ENCODE measurements at regions not wholly inside any gene's neighbourhood (a gene's known extent, or its start where the extent isn't known, plus 50 kb on each side); places are given as distances from the start of the nearest gene placed in this dataset.

GRCh38 chr2:163191372-163191771 lies 352.8 kb upstream of the KCNH7 start:
- peak; percentile 39 for DNase-seq (ENCODE audit: low read depth)
- TF ChIP-seq, protein P1, sequence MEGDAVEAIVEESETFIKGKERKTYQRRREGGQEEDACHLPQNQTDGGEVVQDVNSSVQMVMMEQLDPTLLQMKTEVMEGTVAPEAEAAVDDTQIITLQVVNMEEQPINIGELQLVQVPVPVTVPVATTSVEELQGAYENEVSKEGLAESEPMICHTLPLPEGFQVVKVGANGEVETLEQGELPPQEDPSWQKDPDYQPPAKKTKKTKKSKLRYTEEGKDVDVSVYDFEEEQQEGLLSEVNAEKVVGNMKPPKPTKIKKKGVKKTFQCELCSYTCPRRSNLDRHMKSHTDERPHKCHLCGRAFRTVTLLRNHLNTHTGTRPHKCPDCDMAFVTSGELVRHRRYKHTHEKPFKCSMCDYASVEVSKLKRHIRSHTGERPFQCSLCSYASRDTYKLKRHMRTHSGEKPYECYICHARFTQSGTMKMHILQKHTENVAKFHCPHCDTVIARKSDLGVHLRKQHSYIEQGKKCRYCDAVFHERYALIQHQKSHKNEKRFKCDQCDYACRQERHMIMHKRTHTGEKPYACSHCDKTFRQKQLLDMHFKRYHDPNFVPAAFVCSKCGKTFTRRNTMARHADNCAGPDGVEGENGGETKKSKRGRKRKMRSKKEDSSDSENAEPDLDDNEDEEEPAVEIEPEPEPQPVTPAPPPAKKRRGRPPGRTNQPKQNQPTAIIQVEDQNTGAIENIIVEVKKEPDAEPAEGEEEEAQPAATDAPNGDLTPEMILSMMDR (IDR thresholded peaks at IDR 0.05; ENCODE audit: control insufficient read depth, insufficient read depth, low read depth, low read length, missing control alignments), result peak; percentile 68
- H3K4me3 ChIP-seq (ENCODE audit: control insufficient read depth, low read depth, low read length), result no peak overlapping the region

GRCh38 chr2:163187995-163188655 lies 349.6 kb upstream of the KCNH7 start:
- no peak for DNase-seq (ENCODE audit: low read depth)
- H3K4me3 ChIP-seq (ENCODE audit: control insufficient read depth, low read depth, low read length), result no peak overlapping the region
- TF ChIP-seq, protein P1 (IDR thresholded peaks at IDR 0.05; ENCODE audit: control insufficient read depth, insufficient read depth, low read depth, low read length, missing control alignments), result no peak

DNA sequence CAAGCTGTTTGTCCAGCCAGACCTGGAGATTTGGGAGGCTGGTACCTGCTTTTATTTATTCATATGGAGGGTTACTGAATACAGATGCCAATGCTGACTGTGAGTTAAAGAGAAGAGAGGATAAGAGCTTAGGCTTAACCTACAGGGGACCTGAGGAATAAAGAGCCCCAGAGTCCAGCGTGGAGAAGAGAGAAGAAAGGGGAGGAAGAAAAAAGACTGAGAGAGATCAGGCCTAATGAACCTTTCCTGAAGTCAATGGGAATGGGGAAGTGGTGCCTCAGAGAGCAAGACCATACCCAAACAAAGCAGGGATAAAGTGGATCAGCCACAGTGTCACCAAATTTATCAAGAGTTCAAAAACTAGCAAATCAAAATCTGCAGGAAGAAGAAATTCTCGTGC lies 348.6 kb upstream of the KCNH7 start:
- DNase-seq (ENCODE audit: low read depth), result no peak
- TF ChIP-seq, protein P1 (IDR thresholded peaks at IDR 0.05; ENCODE audit: control insufficient read depth, insufficient read depth, low read depth, low read length, missing control alignments), result no peak

DNA sequence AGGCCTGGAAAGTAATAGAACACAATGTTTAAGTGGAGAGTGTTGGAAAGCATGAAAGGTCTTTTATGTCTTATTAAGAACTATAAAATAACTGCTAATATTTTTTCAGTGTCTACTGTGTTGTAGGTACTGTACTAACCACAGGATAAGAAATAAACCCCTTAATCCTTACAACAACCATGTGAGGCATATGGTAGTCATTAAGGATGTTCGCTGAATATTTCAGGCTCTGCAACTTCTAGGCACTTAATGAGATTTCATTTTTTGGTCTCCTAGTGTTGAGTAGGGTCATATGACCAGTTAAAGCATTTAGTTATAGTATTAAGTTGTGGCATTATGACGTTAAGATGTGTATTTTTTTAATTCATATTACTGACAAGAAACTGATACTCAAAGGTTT lies 346.6 kb upstream of the KCNH7 start:
- DNase-seq (ENCODE audit: low read depth), result no peak
- TF ChIP-seq, protein P1 (IDR thresholded peaks at IDR 0.05; ENCODE audit: control insufficient read depth, insufficient read depth, low read depth, low read length, missing control alignments), result no peak

More for the DNA sequence above, 348.6 kb upstream of the KCNH7 start:
- H3K4me3 ChIP-seq (ENCODE audit: control insufficient read depth, low read depth, low read length), result no peak overlapping the region

GRCh38 chr2:163182764-163183354 lies 344.3 kb upstream of the KCNH7 start:
- DNase-seq (ENCODE audit: low read depth), result no peak
- H3K4me3 ChIP-seq (ENCODE audit: control insufficient read depth, low read depth, low read length), result no peak overlapping the region
- TF ChIP-seq, protein P1 (IDR thresholded peaks at IDR 0.05; ENCODE audit: control insufficient read depth, insufficient read depth, low read depth, low read length, missing control alignments), result peak; percentile 38

More for the DNA sequence above, 346.6 kb upstream of the KCNH7 start:
- no peak overlapping the region for H3K4me3 ChIP-seq (ENCODE audit: control insufficient read depth, low read depth, low read length)

DNA sequence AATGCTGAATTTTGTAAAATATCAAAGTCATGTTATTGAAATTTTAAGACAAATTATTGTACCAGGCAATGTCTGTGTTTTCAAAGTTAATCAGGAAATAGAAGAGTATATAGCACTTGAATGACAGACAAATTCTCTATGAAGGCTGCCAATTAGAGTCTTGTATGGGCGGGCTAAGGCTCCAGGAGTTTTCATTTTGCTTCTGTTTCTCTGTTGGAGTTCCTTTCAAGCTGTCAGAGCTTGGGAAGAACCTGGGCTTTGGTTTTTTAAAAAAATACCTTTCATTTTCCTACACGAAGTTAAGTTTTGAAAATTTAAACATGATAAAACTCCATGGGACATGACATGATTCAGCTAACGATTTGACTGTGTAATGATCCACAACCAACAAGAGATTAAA lies 339.0 kb upstream of the KCNH7 start:
- DNase-seq (ENCODE audit: low read depth), result no peak

More for the DNA sequence above, 339.0 kb upstream of the KCNH7 start:
- TF ChIP-seq, protein P1 (IDR thresholded peaks at IDR 0.05; ENCODE audit: control insufficient read depth, insufficient read depth, low read depth, low read length, missing control alignments), result no peak
- no peak overlapping the region for H3K4me3 ChIP-seq (ENCODE audit: control insufficient read depth, low read depth, low read length)

Data from AG09309 (cell line).